ENCODE measurements at regions not wholly inside any gene's neighbourhood (a gene's known extent, or its start where the extent isn't known, plus 50 kb on each side); places are given as distances from the start of the nearest gene placed in this dataset.

- CTCF ChIA-PET = no interaction called here
Observed at GRCh38 chr6:23977706-23978105, 148.3 kb upstream of the NRSN1 start.

GRCh38 chr6:23980965-23981364 lies 145.1 kb upstream of the NRSN1 start:
- Mint-ChIP-seq H3K27ac (ENCODE audit: low read depth, unreplicated experiment) (no peak overlapping the region), H3K27me3 (ENCODE audit: insufficient read depth, unreplicated experiment) (no peaks in the 10 kb centered on the region), H3K4me1 (ENCODE audit: insufficient read depth, unreplicated experiment) (peaks cover 6% of the 10 kb centered on the region), H3K36me3 (ENCODE audit: insufficient read depth, unreplicated experiment) (no peaks in the 10 kb centered on the region), H3K9me3 (ENCODE audit: unreplicated experiment) (no peaks in the 10 kb centered on the region), H3K4me3 (ENCODE audit: unreplicated experiment) (no peak overlapping the region)
- ChIA-PET POLR2A (interaction anchor here (0.7 kb wide), 1 partner anchor 16 kb away, joined by 3 read pairs; no protein-coding TSS in a partner anchor), CTCF (no interaction called here)
- no peak for TF ChIP-seq CTCF (IDR thresholded peaks at IDR 0.05; ENCODE audit: unreplicated experiment)
- DNase-seq (ENCODE audit: unreplicated experiment) = peak; percentile 45
- BruUV-seq (replicated peaks) = no TSS peak
- intact Hi-C loops (cut with micrococcal nuclease) = no loop called here

More at GRCh38 chr6:23977706-23978105, 148.3 kb upstream of the NRSN1 start:
- H3K4me1 Mint-ChIP-seq (ENCODE audit: insufficient read depth, unreplicated experiment) = peaks cover 6% of the 10 kb centered on the region
- H3K27ac Mint-ChIP-seq (ENCODE audit: low read depth, unreplicated experiment) = no peak overlapping the region
- no peak for DNase-seq (ENCODE audit: unreplicated experiment)
- no peak for TF ChIP-seq CTCF (IDR thresholded peaks at IDR 0.05; ENCODE audit: unreplicated experiment)
- H3K4me3 Mint-ChIP-seq (ENCODE audit: unreplicated experiment) = no peak overlapping the region
- intact Hi-C loops (cut with micrococcal nuclease) = no loop called here
- no peaks in the 10 kb centered on the region for H3K9me3 Mint-ChIP-seq (ENCODE audit: unreplicated experiment)
- no TSS peak for BruUV-seq (replicated peaks)
- no peaks in the 10 kb centered on the region for H3K36me3 Mint-ChIP-seq (ENCODE audit: insufficient read depth, unreplicated experiment)
- POLR2A ChIA-PET = no interaction called here
- no peaks in the 10 kb centered on the region for H3K27me3 Mint-ChIP-seq (ENCODE audit: insufficient read depth, unreplicated experiment)

- no peak for TF ChIP-seq CTCF (IDR thresholded peaks at IDR 0.05; ENCODE audit: unreplicated experiment)
- Mint-ChIP-seq H3K9me3 (ENCODE audit: unreplicated experiment) (no peaks in the 10 kb centered on the region), H3K4me1 (ENCODE audit: insufficient read depth, unreplicated experiment) (peaks cover 6% of the 10 kb centered on the region), H3K27me3 (ENCODE audit: insufficient read depth, unreplicated experiment) (no peaks in the 10 kb centered on the region), H3K4me3 (ENCODE audit: unreplicated experiment) (no peak overlapping the region), H3K27ac (ENCODE audit: low read depth, unreplicated experiment) (no peak overlapping the region), H3K36me3 (ENCODE audit: insufficient read depth, unreplicated experiment) (no peaks in the 10 kb centered on the region)
- ChIA-PET POLR2A (no interaction called here), CTCF (no interaction called here)
- BruUV-seq (replicated peaks) = no TSS peak
- intact Hi-C loops (cut with micrococcal nuclease) = no loop called here
- no peak for DNase-seq (ENCODE audit: unreplicated experiment)
Observed at GRCh38 chr6:23981923-23982322, 144.1 kb upstream of the NRSN1 start.

GRCh38 chr6:23983735-23984134 lies 142.3 kb upstream of the NRSN1 start:
- ChIA-PET POLR2A (no interaction called here), CTCF (no interaction called here)
- no peak overlapping the region for H3K27ac Mint-ChIP-seq (ENCODE audit: low read depth, unreplicated experiment)
- no peak for TF ChIP-seq CTCF (IDR thresholded peaks at IDR 0.05; ENCODE audit: unreplicated experiment)
- no TSS peak for BruUV-seq (replicated peaks)
- intact Hi-C loops (cut with micrococcal nuclease) = no loop called here
- no peaks in the 10 kb centered on the region for H3K27me3 Mint-ChIP-seq (ENCODE audit: insufficient read depth, unreplicated experiment)
- peaks cover 6% of the 10 kb centered on the region for H3K4me1 Mint-ChIP-seq (ENCODE audit: insufficient read depth, unreplicated experiment)
- no peaks in the 10 kb centered on the region for H3K36me3 Mint-ChIP-seq (ENCODE audit: insufficient read depth, unreplicated experiment)
- DNase-seq (ENCODE audit: unreplicated experiment) = no peak
- H3K9me3 Mint-ChIP-seq (ENCODE audit: unreplicated experiment) = no peaks in the 10 kb centered on the region
- H3K4me3 Mint-ChIP-seq (ENCODE audit: unreplicated experiment) = no peak overlapping the region
